ENCODE measurements at regions not wholly inside any gene's neighbourhood (a gene's known extent, or its start where the extent isn't known, plus 50 kb on each side); places are given as distances from the start of the nearest gene placed in this dataset.

DNA sequence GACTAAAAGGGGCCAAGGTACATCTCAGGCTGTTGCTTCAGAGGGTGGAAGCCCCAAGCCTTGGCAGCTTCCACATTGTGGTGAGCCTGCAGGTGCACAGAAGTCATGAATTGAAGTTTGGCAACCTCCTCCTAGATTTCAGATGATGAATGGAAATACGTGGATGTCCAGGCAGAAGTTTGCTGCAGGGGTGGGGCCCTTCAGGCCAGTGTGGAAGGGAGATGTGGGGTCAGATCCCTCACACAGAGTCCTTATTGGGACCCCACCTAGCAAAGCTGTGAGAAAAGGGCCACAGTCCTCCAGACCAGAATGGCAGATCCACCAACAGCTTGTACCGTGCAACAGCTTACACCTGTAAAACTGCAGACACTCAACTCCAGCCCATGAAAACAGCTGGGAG lies 67.4 kb upstream of the PTGS2 start:
- Mint-ChIP-seq H3K27me3 (no peaks in the 10 kb centered on the region), H3K27ac (no peak overlapping the region), H3K9me3 (peaks cover 0 to 10% (median 3%) of the 10 kb centered on the region in 7 donors), H3K4me3 (no peak overlapping the region), H3K4me1 (no peaks in the 10 kb centered on the region), H3K36me3 (no peaks in the 10 kb centered on the region)
- Histone ChIP-seq H3K9me3 (ENCODE audit: control insufficient read depth in 2 of 2, low read length in 2 of 2) (peaks cover 0 to 8% of the 10 kb centered on the region in 2 experiments), H3K4me1 (ENCODE audit: control insufficient read depth, insufficient read depth, low read length, poor library complexity, severe bottlenecking) (no peaks in the 10 kb centered on the region), H3K36me3 (ENCODE audit: control insufficient read depth, insufficient read depth, low read length) (no peaks in the 10 kb centered on the region), H3K27ac (ENCODE audit: insufficient read depth, low read length, poor library complexity, severe bottlenecking) (no peak overlapping the region), H3K27me3 (ENCODE audit: control insufficient read depth, insufficient read depth, low read length) (no peaks in the 10 kb centered on the region), H3K4me3 (ENCODE audit: low read depth, low read length) (no peak overlapping the region)
- ATAC-seq (ENCODE audit: low read depth in 2 of 2) = no peak
- no peak for DNase-seq

DNA sequence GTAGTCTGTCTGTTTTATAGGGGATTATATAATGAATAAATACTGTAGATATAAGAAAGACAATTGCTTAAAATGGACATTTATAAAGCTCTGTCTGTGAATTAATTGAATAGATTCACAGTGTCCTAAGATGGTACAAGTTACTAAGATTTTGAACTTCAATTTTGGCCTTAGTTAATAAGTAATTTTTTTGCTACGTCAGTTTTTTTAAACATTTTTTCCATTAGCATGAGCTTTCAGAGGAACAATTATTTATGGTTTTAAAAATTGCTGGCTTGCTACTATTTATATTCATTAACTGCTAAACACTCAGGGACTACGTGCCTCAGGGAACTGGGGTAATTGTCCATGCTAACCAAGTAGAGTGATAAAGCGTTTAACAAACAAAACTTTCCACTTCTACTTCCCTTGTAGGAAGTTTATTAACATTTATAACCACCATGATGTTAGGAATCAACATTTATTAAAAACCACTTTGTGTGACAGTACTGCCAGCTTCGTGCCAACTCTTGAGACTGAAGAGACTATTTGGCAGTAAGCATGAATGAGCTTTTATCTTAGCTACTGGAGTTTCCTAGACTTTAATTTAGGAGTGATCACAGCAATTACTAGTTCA lies 65.4 kb upstream of the PTGS2 start:
- Mint-ChIP-seq H3K9me3 (peaks cover 0 to 10% (median 3%) of the 10 kb centered on the region in 7 donors), H3K4me1 (no peaks in the 10 kb centered on the region), H3K36me3 (no peaks in the 10 kb centered on the region), H3K27ac (no peak overlapping the region), H3K4me3 (no peak overlapping the region), H3K27me3 (no peaks in the 10 kb centered on the region)
- no peaks in the 10 kb centered on the region for H3K36me3 ChIP-seq (ENCODE audit: control insufficient read depth, insufficient read depth, low read length)
- no peaks in the 10 kb centered on the region for H3K27me3 ChIP-seq (ENCODE audit: control insufficient read depth, insufficient read depth, low read length)
- DNase-seq (no peak), ATAC-seq (ENCODE audit: low read depth in 2 of 2) (no peak)
- peaks cover 0 to 8% of the 10 kb centered on the region in 2 experiments for H3K9me3 ChIP-seq (ENCODE audit: control insufficient read depth in 2 of 2, low read length in 2 of 2)
- no peak overlapping the region for H3K27ac ChIP-seq (ENCODE audit: insufficient read depth, low read length, poor library complexity, severe bottlenecking)
- no peaks in the 10 kb centered on the region for H3K4me1 ChIP-seq (ENCODE audit: control insufficient read depth, insufficient read depth, low read length, poor library complexity, severe bottlenecking)
- H3K4me3 ChIP-seq (ENCODE audit: low read depth, low read length) = no peak overlapping the region

DNA sequence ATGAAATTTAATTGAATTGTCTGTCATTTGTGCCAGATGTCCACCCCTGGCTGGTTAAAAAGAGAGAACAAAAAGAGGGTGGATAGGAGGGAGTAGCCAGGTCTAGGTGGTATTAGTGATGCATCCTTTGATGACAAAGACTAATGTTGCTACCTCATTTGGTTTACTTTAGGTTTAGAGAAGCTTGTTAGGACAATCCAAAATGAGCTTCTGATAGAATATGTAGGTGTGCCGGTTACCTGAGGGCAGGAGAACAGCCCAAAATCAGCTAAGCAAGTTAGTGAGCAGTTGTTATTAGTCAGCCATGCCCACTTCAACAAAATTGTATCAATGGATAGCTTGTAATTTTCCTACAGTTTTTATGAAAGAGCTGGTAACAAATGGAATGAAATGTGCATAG lies 61.4 kb upstream of the PTGS2 start:
- H3K4me3 Mint-ChIP-seq = no peak overlapping the region
- no peak overlapping the region for H3K4me3 ChIP-seq (ENCODE audit: low read depth, low read length)
- H3K4me1 ChIP-seq (ENCODE audit: control insufficient read depth, insufficient read depth, low read length, poor library complexity, severe bottlenecking) = no peaks in the 10 kb centered on the region
- H3K27ac ChIP-seq (ENCODE audit: insufficient read depth, low read length, poor library complexity, severe bottlenecking) = no peak overlapping the region
- no peak for ATAC-seq (ENCODE audit: low read depth in 2 of 2)
- H3K36me3 Mint-ChIP-seq = no peaks in the 10 kb centered on the region
- no peaks in the 10 kb centered on the region for H3K36me3 ChIP-seq (ENCODE audit: control insufficient read depth, insufficient read depth, low read length)
- no peaks in the 10 kb centered on the region for H3K27me3 Mint-ChIP-seq
- DNase-seq = no peak
- H3K9me3 Mint-ChIP-seq = peaks cover 0 to 7% (median 0%) of the 10 kb centered on the region in 7 donors
- no peak overlapping the region for H3K27ac Mint-ChIP-seq
- no peaks in the 10 kb centered on the region for H3K27me3 ChIP-seq (ENCODE audit: control insufficient read depth, insufficient read depth, low read length)
- no peaks in the 10 kb centered on the region for H3K9me3 ChIP-seq (ENCODE audit: control insufficient read depth in 2 of 2, low read length in 2 of 2)
- H3K4me1 Mint-ChIP-seq = peaks cover 0 to 10% (median 2%) of the 10 kb centered on the region in 4 donors

DNA sequence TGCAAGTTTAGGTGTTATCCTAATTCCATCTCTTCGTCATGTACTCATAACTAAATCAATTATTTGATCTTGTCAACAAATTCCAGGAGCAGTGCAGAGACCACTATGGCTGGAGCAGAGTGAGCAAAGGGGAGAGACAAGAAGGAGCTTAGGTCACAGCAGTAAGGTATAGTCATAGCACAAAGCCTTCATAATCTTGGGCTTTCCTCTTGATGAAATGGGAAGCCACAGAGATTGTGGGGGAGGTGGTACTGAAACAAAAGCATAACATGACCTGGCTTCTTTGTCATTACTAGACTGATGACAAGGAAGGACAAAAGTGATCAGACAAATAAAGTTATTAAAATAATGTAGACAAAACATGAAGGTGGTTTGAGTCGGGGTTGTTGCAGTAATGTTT lies 60.1 kb upstream of the PTGS2 start:
- Mint-ChIP-seq H3K9me3 (peaks cover 0 to 7% (median 0%) of the 10 kb centered on the region in 7 donors), H3K27me3 (no peaks in the 10 kb centered on the region)
- no peak overlapping the region for H3K4me3 ChIP-seq (ENCODE audit: low read depth, low read length)

DNA sequence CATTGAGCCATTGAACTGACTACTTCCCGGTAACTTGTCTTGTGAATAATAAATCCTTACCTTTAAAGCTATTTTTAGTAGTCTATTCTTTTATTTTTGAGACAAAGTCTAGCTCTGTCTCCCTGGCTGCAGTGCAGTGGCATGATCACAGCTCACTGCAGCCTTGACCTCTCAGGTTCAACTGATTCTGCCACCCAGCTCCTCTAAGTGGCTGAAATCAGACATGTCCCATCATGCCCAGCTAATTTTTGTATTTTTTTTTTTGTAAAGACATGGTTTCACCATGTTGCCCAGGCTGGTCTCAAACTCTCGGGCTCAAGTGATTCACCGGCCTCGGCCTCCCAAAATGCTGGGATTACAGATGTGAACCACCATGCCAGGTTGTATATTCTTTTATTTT lies 59.3 kb upstream of the PTGS2 start:
- no peaks in the 10 kb centered on the region for H3K4me1 ChIP-seq (ENCODE audit: control insufficient read depth, insufficient read depth, low read length, poor library complexity, severe bottlenecking)
- no peak overlapping the region for H3K27ac ChIP-seq (ENCODE audit: insufficient read depth, low read length, poor library complexity, severe bottlenecking)
- H3K4me3 Mint-ChIP-seq = no peak overlapping the region
- no peak for DNase-seq
- no peaks in the 10 kb centered on the region for H3K27me3 ChIP-seq (ENCODE audit: control insufficient read depth, insufficient read depth, low read length)
- H3K36me3 ChIP-seq (ENCODE audit: control insufficient read depth, insufficient read depth, low read length) = no peaks in the 10 kb centered on the region
- no peak overlapping the region for H3K4me3 ChIP-seq (ENCODE audit: low read depth, low read length)
- peaks cover 2% of the 10 kb centered on the region for H3K27me3 Mint-ChIP-seq
- no peaks in the 10 kb centered on the region for H3K36me3 Mint-ChIP-seq
- peaks cover 0 to 7% (median 0%) of the 10 kb centered on the region in 7 donors for H3K9me3 Mint-ChIP-seq
- H3K9me3 ChIP-seq (ENCODE audit: control insufficient read depth in 2 of 2, low read length in 2 of 2) = no peaks in the 10 kb centered on the region
- ATAC-seq (ENCODE audit: low read depth in 2 of 2) = no peak
- no peak overlapping the region for H3K27ac Mint-ChIP-seq
- H3K4me1 Mint-ChIP-seq = peaks cover 0 to 10% (median 2%) of the 10 kb centered on the region in 4 donors

More for the DNA sequence above, 60.1 kb upstream of the PTGS2 start:
- no peaks in the 10 kb centered on the region for H3K36me3 Mint-ChIP-seq
- H3K4me1 Mint-ChIP-seq = peaks cover 0 to 10% (median 2%) of the 10 kb centered on the region in 4 donors
- no peak overlapping the region for H3K4me3 Mint-ChIP-seq
- Histone ChIP-seq H3K27ac (ENCODE audit: insufficient read depth, low read length, poor library complexity, severe bottlenecking) (no peak overlapping the region), H3K4me1 (ENCODE audit: control insufficient read depth, insufficient read depth, low read length, poor library complexity, severe bottlenecking) (no peaks in the 10 kb centered on the region), H3K9me3 (ENCODE audit: control insufficient read depth in 2 of 2, low read length in 2 of 2) (no peaks in the 10 kb centered on the region), H3K27me3 (ENCODE audit: control insufficient read depth, insufficient read depth, low read length) (no peaks in the 10 kb centered on the region), H3K36me3 (ENCODE audit: control insufficient read depth, insufficient read depth, low read length) (no peaks in the 10 kb centered on the region)
- DNase-seq (peak in 1 of 3 donors; percentile 23), ATAC-seq (ENCODE audit: low read depth in 2 of 2) (no peak)
- H3K27ac Mint-ChIP-seq = no peak overlapping the region

DNA sequence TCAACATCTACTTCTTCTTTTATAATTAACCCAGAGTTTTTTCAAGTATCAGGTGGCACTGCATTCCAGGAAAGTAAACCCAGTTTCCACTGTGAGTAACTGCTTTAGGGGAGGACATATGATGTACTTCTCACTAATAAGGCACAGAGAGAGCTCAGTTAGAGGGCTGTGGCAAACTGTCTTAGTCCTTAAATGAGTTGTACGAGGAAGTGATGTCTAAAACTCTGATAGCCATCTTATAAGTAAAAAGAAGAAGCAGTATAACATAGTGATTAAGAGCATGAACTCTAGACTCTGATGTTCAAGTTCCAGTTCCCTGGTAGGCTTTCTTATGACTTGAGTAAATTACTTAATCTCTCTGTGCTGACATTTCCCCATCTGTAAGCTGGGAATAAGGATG lies 58.7 kb upstream of the PTGS2 start:
- Histone ChIP-seq H3K4me3 (ENCODE audit: low read depth, low read length) (no peak overlapping the region), H3K27ac (ENCODE audit: insufficient read depth, low read length, poor library complexity, severe bottlenecking) (no peak overlapping the region), H3K36me3 (ENCODE audit: control insufficient read depth, insufficient read depth, low read length) (no peaks in the 10 kb centered on the region), H3K4me1 (ENCODE audit: control insufficient read depth, insufficient read depth, low read length, poor library complexity, severe bottlenecking) (no peaks in the 10 kb centered on the region), H3K9me3 (ENCODE audit: control insufficient read depth in 2 of 2, low read length in 2 of 2) (no peaks in the 10 kb centered on the region), H3K27me3 (ENCODE audit: control insufficient read depth, insufficient read depth, low read length) (no peaks in the 10 kb centered on the region)
- Mint-ChIP-seq H3K36me3 (no peaks in the 10 kb centered on the region), H3K27ac (no peak overlapping the region), H3K4me3 (no peak overlapping the region), H3K9me3 (peaks cover 0 to 5% (median 0%) of the 10 kb centered on the region in 7 donors), H3K4me1 (peaks cover 0 to 10% (median 2%) of the 10 kb centered on the region in 4 donors), H3K27me3 (peaks cover 4% of the 10 kb centered on the region)
- peak in 1 of 3 donors; percentile 69 for DNase-seq
- ATAC-seq (ENCODE audit: low read depth in 2 of 2) = peak in 1 of 2 donors; percentile 25

DNA sequence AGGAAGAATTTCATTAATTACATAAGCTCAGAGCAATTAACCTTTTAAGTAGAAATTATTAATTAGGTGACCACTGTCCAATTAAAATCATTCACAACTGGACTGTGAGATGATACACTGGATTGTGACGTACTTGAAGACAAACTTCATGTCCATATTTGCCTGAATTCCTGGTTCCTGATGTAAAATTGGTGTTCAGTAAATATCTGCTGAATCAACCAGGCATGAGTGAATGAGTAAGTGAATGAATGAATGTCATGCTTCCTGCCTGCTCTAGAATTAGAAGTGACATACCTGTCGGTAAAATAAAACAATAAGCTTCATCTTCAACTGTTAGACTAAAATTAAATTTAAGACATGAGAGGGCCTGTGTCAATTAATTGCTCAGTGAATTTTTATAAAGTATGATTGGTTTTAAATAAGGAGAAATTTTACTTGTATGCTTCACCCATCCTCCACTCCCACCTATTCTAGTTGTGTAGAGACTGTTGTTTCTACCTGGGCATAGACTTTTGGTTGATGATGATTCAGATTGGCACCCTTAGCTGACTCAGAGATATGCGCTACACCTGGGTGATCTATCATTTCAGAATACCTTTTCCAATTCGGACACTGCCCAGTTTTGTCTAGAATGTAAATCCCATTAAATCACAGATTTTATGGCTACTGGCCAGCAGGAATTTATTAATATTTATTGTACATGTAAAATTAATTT lies 56.9 kb upstream of the PTGS2 start:
- no peaks in the 10 kb centered on the region for H3K4me1 ChIP-seq (ENCODE audit: control insufficient read depth, insufficient read depth, low read length, poor library complexity, severe bottlenecking)
- Mint-ChIP-seq H3K4me3 (no peak overlapping the region), H3K9me3 (peaks cover 0 to 5% (median 0%) of the 10 kb centered on the region in 7 donors), H3K27me3 (peaks cover 4% of the 10 kb centered on the region), H3K27ac (no peak overlapping the region), H3K4me1 (peaks cover 0 to 10% (median 2%) of the 10 kb centered on the region in 4 donors), H3K36me3 (no peaks in the 10 kb centered on the region)
- H3K27ac ChIP-seq (ENCODE audit: insufficient read depth, low read length, poor library complexity, severe bottlenecking) = no peak overlapping the region
- ATAC-seq (ENCODE audit: low read depth in 2 of 2) (no peak), DNase-seq (no peak)
- no peaks in the 10 kb centered on the region for H3K9me3 ChIP-seq (ENCODE audit: control insufficient read depth in 2 of 2, low read length in 2 of 2)
- H3K36me3 ChIP-seq (ENCODE audit: control insufficient read depth, insufficient read depth, low read length) = no peaks in the 10 kb centered on the region
- H3K27me3 ChIP-seq (ENCODE audit: control insufficient read depth, insufficient read depth, low read length) = no peaks in the 10 kb centered on the region
- H3K4me3 ChIP-seq (ENCODE audit: low read depth, low read length) = no peak overlapping the region

DNA sequence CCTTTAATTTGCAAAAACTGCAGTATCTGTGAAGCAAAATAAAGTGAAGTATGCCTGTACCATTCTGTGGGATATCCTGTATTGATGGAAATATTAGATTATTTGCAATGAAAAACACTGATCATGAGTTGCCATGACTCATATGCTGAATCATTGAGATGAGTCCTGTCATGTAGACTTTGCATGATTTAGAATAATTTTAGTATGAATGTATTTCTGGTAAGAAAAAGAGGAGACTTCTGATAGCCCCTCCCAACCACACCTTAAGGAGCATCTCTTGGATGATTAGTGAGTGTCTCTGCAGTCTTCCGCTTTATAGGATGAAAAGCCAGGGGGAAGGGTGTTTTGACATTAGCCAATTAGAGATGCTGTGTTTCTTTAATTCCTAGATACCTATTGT lies 55.2 kb upstream of the PTGS2 start:
- H3K27me3 ChIP-seq (ENCODE audit: control insufficient read depth, insufficient read depth, low read length) = no peaks in the 10 kb centered on the region
- Mint-ChIP-seq H3K4me1 (peaks cover 0 to 10% (median 2%) of the 10 kb centered on the region in 4 donors), H3K4me3 (no peak overlapping the region), H3K27ac (no peak overlapping the region), H3K36me3 (no peaks in the 10 kb centered on the region), H3K27me3 (peaks cover 4% of the 10 kb centered on the region), H3K9me3 (peaks cover 0 to 5% (median 0%) of the 10 kb centered on the region in 7 donors)
- H3K27ac ChIP-seq (ENCODE audit: insufficient read depth, low read length, poor library complexity, severe bottlenecking) = no peak overlapping the region
- ATAC-seq (ENCODE audit: low read depth in 2 of 2) (no peak), DNase-seq (no peak)
- no peak overlapping the region for H3K4me3 ChIP-seq (ENCODE audit: low read depth, low read length)
- H3K4me1 ChIP-seq (ENCODE audit: control insufficient read depth, insufficient read depth, low read length, poor library complexity, severe bottlenecking) = no peaks in the 10 kb centered on the region
- no peaks in the 10 kb centered on the region for H3K36me3 ChIP-seq (ENCODE audit: control insufficient read depth, insufficient read depth, low read length)
- H3K9me3 ChIP-seq (ENCODE audit: control insufficient read depth in 2 of 2, low read length in 2 of 2) = no peaks in the 10 kb centered on the region

All from CD4-positive, CD25-positive, alpha-beta regulatory T cell (primary cell).